ENCODE measurements at regions not wholly inside any gene's neighbourhood (a gene's known extent, or its start where the extent isn't known, plus 50 kb on each side); places are given as distances from the start of the nearest gene placed in this dataset.

DNA sequence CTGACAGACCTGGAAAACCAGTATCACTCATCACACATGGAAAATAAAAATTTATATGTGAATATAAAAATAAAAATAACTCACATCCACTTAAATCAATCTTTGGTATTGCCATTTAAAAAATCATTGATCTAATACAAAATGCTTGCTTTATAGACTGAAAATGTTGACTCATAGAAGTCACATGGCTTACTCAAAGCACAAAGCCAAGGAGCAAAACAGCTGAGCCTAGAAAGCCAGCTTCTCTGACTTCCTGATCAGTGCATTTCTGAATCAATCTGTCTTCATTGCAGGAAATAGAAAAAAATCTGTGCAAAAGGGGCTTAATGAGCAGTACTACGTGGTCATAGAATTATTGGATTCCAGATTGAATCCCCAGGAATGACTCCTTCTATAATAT is 176.9 kb upstream of the HS3ST1 start:
- no peak for TF ChIP-seq CTCF (IDR thresholded peaks at IDR 0.05)
- no peak for TF ChIP-seq ZFX (IDR thresholded peaks at IDR 0.05; ENCODE audit: borderline replicate concordance)
